Parathyroid adenoma (tissue), 2 donors: ENCODE measurements at regions not wholly inside any gene's neighbourhood (a gene's known extent, or its start where the extent isn't known, plus 50 kb on each side); places are given as distances from the start of the nearest gene placed in this dataset.

Experiments used
- H2AFZ ChIP-seq: fragments of 300-600 bp; sonication (generic); one replicate; pipeline ENCODE4 v1.7.0; 2017; ENCODE audit warnings: antibody characterized with exemption, mild to moderate bottlenecking
- H3K27ac ChIP-seq: fragments of 300-600 bp; sonication (generic); one replicate; pipeline ENCODE4 v1.7.0; 2017
- H3K27me3 ChIP-seq: fragments of 300-600 bp; sonication (generic); one replicate; pipeline ENCODE4 v1.7.0; 2017; ENCODE audit warnings: low read length; ENCODE audit not compliant: control insufficient read depth, insufficient read depth
- H3K36me3 ChIP-seq: fragments of 300-600 bp; sonication (generic); one replicate; pipeline ENCODE4 v1.7.0; 2017; ENCODE audit warnings: low read length; ENCODE audit not compliant: control insufficient read depth, insufficient read depth
- H3K4me1 ChIP-seq: fragments of 300-600 bp; sonication (generic); one replicate; pipeline ENCODE4 v1.7.0; 2017; ENCODE audit warnings: control low read depth
- H3K4me2 ChIP-seq: fragments of 300-600 bp; sonication (generic); one replicate; pipeline ENCODE4 v1.7.0; 2017; ENCODE audit warnings: low read length
- H3K4me3 ChIP-seq: fragments of 300-600 bp; sonication (generic); one replicate; pipeline ENCODE4 v1.7.0; 2017; ENCODE audit warnings: low read depth, low read length
- H3K79me2 ChIP-seq: fragments of 300-600 bp; sonication (generic); one replicate; pipeline ENCODE4 v1.7.0; 2017; ENCODE audit warnings: control low read depth
- H3K9ac ChIP-seq: fragments of 300-600 bp; sonication (generic); one replicate; pipeline ENCODE4 v1.7.0; 2017; ENCODE audit warnings: mild to moderate bottlenecking
- H3K9me3 ChIP-seq: fragments of 300-600 bp; sonication (generic); one replicate; pipeline ENCODE4 v1.7.0; 2017; ENCODE audit warnings: low read length; ENCODE audit not compliant: control insufficient read depth
- TF ChIP-seq, protein P1 (sequence below): fragments of 300-600 bp; sonication (generic); IDR thresholded peaks from one replicate; pipeline ENCODE4 v1.7.0; 2017; ENCODE audit warnings: antibody characterized with exemption, mild to moderate bottlenecking
- donor health status: primary hyperparathyroidism.

DNA sequence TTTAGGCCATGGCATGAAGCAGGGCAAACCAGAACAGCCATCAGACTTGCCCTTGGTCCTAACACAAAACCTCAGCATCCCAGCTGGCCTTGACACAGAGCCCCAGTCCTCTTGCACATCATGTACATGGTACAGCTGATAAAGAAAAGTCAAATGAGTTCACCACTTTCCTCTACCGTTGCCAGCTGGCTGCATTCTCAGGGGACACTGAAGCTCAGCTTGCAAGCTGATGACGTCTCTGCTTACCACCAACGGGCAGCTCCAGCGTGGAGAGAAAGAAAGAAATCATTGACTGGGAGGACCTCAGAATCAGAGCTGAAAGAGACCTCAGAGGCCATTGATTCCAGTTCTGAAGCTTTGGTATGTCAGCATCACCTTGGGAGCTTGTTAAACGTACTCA lies 80.7 kb upstream of the CES5A start:
- Histone ChIP-seq H3K27ac (no peak overlapping the region), H3K4me3 (no peak overlapping the region), H2AFZ (no peak overlapping the region), H3K79me2 (no peaks in the 10 kb centered on the region), H3K9me3 (no peaks in the 10 kb centered on the region), H3K4me1 (no peaks in the 10 kb centered on the region), H3K4me2 (no peak overlapping the region), H3K36me3 (no peaks in the 10 kb centered on the region), H3K9ac (no peak overlapping the region), H3K27me3 (no peaks in the 10 kb centered on the region)
- TF ChIP-seq, protein P1, sequence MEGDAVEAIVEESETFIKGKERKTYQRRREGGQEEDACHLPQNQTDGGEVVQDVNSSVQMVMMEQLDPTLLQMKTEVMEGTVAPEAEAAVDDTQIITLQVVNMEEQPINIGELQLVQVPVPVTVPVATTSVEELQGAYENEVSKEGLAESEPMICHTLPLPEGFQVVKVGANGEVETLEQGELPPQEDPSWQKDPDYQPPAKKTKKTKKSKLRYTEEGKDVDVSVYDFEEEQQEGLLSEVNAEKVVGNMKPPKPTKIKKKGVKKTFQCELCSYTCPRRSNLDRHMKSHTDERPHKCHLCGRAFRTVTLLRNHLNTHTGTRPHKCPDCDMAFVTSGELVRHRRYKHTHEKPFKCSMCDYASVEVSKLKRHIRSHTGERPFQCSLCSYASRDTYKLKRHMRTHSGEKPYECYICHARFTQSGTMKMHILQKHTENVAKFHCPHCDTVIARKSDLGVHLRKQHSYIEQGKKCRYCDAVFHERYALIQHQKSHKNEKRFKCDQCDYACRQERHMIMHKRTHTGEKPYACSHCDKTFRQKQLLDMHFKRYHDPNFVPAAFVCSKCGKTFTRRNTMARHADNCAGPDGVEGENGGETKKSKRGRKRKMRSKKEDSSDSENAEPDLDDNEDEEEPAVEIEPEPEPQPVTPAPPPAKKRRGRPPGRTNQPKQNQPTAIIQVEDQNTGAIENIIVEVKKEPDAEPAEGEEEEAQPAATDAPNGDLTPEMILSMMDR = no peak

DNA sequence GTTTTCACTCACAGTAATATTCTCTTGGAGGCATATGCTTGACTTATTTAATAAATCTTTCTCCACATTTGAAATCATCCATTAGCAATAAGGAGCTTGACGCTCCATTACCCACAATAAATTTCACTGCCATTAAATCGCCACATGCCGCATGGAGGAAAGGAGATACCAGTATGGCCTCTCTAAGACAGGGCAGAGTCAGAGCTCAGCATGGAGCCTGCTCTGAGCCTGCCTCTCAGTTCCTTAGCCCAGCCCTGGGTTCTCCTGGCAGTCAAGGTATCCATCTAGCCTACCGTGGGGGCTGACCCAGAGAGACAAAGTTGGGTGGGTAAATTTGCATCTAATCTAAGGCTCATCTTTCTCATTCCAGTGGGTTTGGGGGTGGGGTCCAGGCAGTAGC lies 80.3 kb upstream of the CES5A start:
- H3K4me3 ChIP-seq = no peak overlapping the region
- no peaks in the 10 kb centered on the region for H3K27me3 ChIP-seq
- H3K79me2 ChIP-seq = no peaks in the 10 kb centered on the region
- no peak overlapping the region for H3K9ac ChIP-seq
- no peaks in the 10 kb centered on the region for H3K4me1 ChIP-seq
- TF ChIP-seq, protein P1 = no peak
- H3K4me2 ChIP-seq = no peak overlapping the region
- no peaks in the 10 kb centered on the region for H3K9me3 ChIP-seq
- H2AFZ ChIP-seq = no peak overlapping the region
- H3K36me3 ChIP-seq = no peaks in the 10 kb centered on the region
- no peak overlapping the region for H3K27ac ChIP-seq

DNA sequence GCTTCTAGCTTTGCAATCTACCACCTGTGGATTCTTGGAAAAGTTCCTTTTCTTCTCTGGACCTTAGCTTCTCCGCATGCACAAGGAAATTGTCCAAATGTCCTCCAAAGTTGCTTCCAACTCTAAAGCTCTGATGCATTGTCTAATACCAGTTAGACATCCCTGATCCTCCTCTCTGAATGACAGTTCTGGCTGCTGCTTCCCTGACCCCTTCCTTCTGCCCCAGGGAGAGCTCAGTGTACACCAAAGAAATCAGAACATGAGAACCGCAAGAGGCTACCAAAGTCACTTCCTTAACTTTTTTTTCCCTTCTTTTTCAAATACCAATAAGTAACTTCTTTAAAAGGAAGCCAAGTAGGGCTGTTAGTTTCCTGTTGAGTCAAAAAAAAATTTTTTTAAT lies 79.7 kb upstream of the CES5A start:
- Histone ChIP-seq H3K4me2 (no peak overlapping the region), H2AFZ (no peak overlapping the region), H3K36me3 (no peaks in the 10 kb centered on the region), H3K27ac (no peak overlapping the region), H3K79me2 (no peaks in the 10 kb centered on the region), H3K27me3 (no peaks in the 10 kb centered on the region), H3K4me3 (no peak overlapping the region), H3K9ac (no peak overlapping the region), H3K9me3 (no peaks in the 10 kb centered on the region), H3K4me1 (no peaks in the 10 kb centered on the region)
- TF ChIP-seq, protein P1 = no peak

DNA sequence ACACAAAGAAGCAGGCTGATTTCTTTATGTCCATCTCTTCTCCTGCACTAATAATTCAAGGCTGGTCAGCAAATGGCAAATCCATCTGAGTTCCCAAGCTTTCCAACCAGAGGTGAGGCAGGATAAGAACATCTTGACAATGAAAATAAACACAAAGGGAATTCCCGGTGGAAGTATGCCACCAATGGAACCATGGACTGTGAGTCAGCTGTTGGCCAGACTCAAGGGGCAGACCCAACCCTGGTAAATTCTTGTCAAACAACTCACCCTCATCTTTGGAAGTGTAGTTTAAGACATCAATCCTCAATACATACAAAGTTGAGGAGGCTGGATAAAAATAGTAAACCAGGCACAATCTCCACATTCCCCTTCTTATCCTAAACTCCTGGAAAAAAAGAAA lies 74.3 kb upstream of the CES5A start:
- no peaks in the 10 kb centered on the region for H3K36me3 ChIP-seq
- TF ChIP-seq, protein P1 = no peak
- H3K4me1 ChIP-seq = no peaks in the 10 kb centered on the region
- H3K79me2 ChIP-seq = no peaks in the 10 kb centered on the region
- H2AFZ ChIP-seq = no peak overlapping the region
- H3K27me3 ChIP-seq = no peaks in the 10 kb centered on the region
- H3K9me3 ChIP-seq = no peaks in the 10 kb centered on the region
- no peak overlapping the region for H3K4me2 ChIP-seq
- no peak overlapping the region for H3K9ac ChIP-seq
- H3K4me3 ChIP-seq = no peak overlapping the region
- no peak overlapping the region for H3K27ac ChIP-seq

DNA sequence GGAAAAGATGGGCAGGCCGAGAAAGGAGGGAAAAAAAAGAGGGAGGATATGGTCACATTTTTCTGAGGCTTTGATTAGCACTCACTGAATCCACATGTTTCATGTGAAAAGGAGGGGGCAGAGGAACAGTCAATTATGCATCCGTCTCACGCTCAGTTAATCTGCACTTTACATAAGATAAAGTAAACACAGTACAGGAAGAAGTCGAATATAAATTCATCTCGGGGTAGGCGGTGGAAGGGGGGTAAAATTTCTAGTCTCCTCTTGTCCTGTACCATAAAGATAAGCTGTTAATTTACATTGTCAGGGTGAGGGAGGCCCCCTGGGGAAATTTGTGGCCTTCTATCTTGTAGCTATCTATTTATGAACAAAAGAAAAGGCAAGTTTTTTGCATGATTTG lies 73.1 kb upstream of the CES5A start:
- Histone ChIP-seq H3K27ac (no peak overlapping the region), H3K36me3 (no peaks in the 10 kb centered on the region), H3K4me1 (no peaks in the 10 kb centered on the region), H3K27me3 (no peaks in the 10 kb centered on the region), H3K79me2 (no peaks in the 10 kb centered on the region), H3K9me3 (no peaks in the 10 kb centered on the region), H2AFZ (no peak overlapping the region), H3K4me3 (no peak overlapping the region), H3K9ac (no peak overlapping the region), H3K4me2 (no peak overlapping the region)
- TF ChIP-seq, protein P1 = no peak
